ENCODE measurements at regions not wholly inside any gene's neighbourhood (a gene's known extent, or its start where the extent isn't known, plus 50 kb on each side); places are given as distances from the start of the nearest gene placed in this dataset.
"Not testable (repeated sequence)": the region's sequence is repeated elsewhere in the genome, so short reads cannot be mapped to it uniquely, and the experiment has no call there.

DNA sequence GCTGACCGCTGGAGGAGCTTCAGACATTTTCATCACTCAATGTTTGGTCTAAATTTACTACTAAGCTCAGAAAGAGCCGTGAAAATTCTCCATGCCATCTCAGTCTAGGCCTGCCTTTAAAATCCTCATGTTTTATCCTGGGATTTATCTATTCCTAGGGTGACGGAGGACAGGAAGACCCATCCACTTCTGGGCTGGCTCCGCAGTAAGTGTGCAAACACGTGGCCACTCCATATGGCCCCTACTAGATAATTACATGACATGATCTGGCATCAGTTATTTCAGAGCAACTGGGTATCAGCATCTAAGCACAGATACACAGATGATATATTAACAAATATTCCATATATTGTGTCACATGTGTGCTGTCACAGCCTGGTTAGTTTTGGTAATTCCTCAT, 77.8 kb upstream of the HS3ST4 start:
- no peak overlapping the region for H3K4me3 ChIP-seq
- H3K4me1 ChIP-seq, result no peaks in the 10 kb centered on the region
- peaks cover 0 to 10% (median 0%) of the 10 kb centered on the region in 11 experiments; a peak in 3 of 22 replicates for H3K9me3 ChIP-seq (replicated peaks in 1 of 11)
- H3K27me3 ChIP-seq, result no peaks in the 10 kb centered on the region
- TF ChIP-seq Cebpa-rat (IDR thresholded peaks at IDR 0.05), result no peak
- no peak overlapping the region for H3K9ac ChIP-seq
- H3K36me3 ChIP-seq, result no peaks in the 10 kb centered on the region; a peak in 1 of 22 replicates
- H3K27ac ChIP-seq, result no peak overlapping the region
- H3K4me2 ChIP-seq, result no peak overlapping the region
- no peaks in the 10 kb centered on the region for H4K20me1 ChIP-seq

DNA sequence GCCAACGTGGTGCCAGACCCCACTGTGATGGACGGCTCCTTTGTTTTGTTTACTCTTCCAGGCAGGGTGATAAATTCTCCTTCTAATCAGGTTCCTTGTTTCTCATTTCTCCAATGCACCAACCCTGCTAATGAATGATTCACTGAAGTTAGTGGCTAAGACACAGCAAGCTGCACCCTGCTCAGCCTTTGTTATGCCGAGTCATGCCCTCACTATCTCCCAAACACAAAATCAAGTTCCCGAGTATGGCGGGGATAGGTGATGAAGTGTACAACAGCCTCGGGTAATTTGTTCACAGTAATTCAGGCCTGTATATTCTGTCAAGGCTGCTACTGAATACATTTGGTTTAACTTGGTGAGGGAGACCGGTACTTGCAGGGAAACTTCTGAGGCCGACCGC, 83.8 kb upstream of the HS3ST4 start:
- no peak for TF ChIP-seq Cebpa-rat (IDR thresholded peaks at IDR 0.05)
- H3K4me3 ChIP-seq, result no peak overlapping the region
- no peaks in the 10 kb centered on the region for H4K20me1 ChIP-seq
- H3K27ac ChIP-seq, result no peak overlapping the region
- no peaks in the 10 kb centered on the region for H3K4me1 ChIP-seq
- no peak overlapping the region for H3K4me2 ChIP-seq
- H3K9me3 ChIP-seq (replicated peaks in 1 of 11), result peaks cover 0 to 3% (median 0%) of the 10 kb centered on the region in 11 experiments; a peak in 1 of 22 replicates
- no peak overlapping the region for H3K9ac ChIP-seq
- H3K27me3 ChIP-seq, result no peaks in the 10 kb centered on the region
- no peaks in the 10 kb centered on the region for H3K36me3 ChIP-seq

DNA sequence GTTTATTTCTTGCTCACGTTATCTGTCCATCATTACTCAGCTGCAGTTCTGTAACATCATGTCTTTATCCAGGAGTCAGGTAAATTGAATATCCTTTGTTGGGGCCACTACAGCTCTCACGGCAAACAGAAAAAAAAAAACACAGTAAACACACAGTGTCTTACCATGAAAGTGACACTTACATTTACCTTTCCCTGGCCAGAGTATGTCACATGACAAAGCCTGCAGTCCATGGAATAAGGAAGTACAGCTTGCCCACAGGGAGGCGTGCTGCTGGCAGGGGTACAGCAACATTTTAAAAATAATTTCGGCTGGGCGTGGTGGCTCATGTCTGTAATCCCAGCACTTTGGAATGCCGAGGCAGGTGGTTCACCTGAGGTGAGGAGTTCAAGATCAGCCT, 85.7 kb upstream of the HS3ST4 start:
- H3K9ac ChIP-seq, result no peak overlapping the region
- no peak for TF ChIP-seq Cebpa-rat (IDR thresholded peaks at IDR 0.05)
- H3K27ac ChIP-seq, result no peak overlapping the region
- no peaks in the 10 kb centered on the region for H3K27me3 ChIP-seq
- H3K36me3 ChIP-seq, result no peaks in the 10 kb centered on the region
- no peaks in the 10 kb centered on the region for H4K20me1 ChIP-seq
- H3K4me3 ChIP-seq, result no peak overlapping the region
- no peak overlapping the region for H3K4me2 ChIP-seq
- peaks cover 0 to 3% (median 0%) of the 10 kb centered on the region in 11 experiments; a peak in 1 of 22 replicates for H3K9me3 ChIP-seq (replicated peaks in 1 of 11)
- no peaks in the 10 kb centered on the region for H3K4me1 ChIP-seq

DNA sequence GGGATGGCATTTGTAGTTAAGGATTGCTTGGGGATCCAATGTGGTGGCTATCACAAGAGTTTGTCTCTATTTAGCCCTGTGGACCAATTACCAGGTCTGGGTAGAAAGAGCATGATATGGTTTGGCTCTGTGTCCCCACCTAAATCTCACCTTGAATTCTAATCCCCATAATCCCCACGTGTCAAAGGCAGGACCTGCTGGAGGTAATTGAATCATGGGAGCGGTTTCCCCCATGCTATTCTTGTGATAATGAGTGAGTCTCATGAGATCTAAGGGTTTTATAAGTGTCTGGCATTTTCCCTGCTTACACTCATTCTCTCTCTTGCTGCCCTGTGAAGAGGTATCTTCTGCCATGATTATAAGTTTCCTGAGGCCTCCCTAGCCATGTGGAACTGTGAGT, 86.4 kb upstream of the HS3ST4 start:
- Histone ChIP-seq H4K20me1 (no peaks in the 10 kb centered on the region), H3K9ac (no peak overlapping the region), H3K9me3 (replicated peaks in 1 of 11) (peaks cover 0 to 3% (median 0%) of the 10 kb centered on the region in 11 experiments; a peak in 2 of 22 replicates), H3K4me2 (no peak overlapping the region), H3K4me3 (no peak overlapping the region), H3K4me1 (no peaks in the 10 kb centered on the region), H3K36me3 (no peaks in the 10 kb centered on the region), H3K27me3 (no peaks in the 10 kb centered on the region), H3K27ac (no peak overlapping the region)
- TF ChIP-seq Cebpa-rat (IDR thresholded peaks at IDR 0.05), result no peak

DNA sequence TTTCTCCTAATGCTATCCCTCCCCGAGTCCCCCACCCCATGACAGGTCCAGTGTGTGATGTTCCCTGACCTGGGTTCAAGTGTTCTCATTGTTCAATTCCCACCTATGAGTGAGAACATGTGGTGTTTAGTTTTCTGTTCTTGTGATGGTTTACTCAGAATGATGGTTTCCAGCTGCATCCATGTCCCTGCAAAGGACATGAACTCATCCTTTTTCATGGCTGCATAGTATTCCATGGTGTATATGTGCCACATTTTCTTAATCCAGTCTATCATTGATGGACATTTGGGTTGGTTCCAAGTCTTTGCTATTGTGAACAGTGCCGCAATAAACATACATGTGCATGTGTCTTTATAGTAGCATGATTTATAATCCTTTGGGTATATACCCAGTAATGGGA, 90.5 kb upstream of the HS3ST4 start:
- H3K27ac ChIP-seq, H3K27me3 ChIP-seq, H3K9ac ChIP-seq: not testable (repeated sequence)

DNA sequence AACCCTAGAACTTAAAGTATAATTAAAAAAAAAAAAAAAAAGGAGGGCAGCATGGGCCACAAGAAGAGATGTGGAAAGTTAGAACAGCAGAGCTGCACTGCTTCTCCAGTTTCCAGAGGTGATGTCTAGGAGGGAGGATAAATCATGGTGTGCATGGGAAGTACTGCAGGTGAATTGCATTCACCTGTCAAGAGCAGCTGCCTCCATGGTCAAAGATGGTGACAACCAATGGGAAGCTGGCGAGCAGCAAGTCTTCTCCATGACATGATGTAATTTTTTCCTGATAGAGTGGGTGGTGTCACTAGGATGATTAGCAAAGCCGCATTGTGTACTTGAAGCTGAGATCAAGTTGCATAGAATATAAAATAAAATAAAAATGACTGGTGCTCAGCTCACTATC, 95.6 kb upstream of the HS3ST4 start:
- Histone ChIP-seq H3K9me3 (replicated peaks in 1 of 11) (peaks cover 0 to under 1% (median 0%) of the 10 kb centered on the region in 11 experiments; a peak in 1 of 22 replicates), H3K27me3 (no peaks in the 10 kb centered on the region), H3K4me2 (no peak overlapping the region), H3K36me3 (no peaks in the 10 kb centered on the region), H4K20me1 (no peaks in the 10 kb centered on the region), H3K4me3 (no peak overlapping the region), H3K4me1 (no peaks in the 10 kb centered on the region), H3K9ac (no peak overlapping the region), H3K27ac (no peak overlapping the region)
- no peak for TF ChIP-seq Cebpa-rat (IDR thresholded peaks at IDR 0.05)

More for the DNA sequence above, 90.5 kb upstream of the HS3ST4 start:
- not testable (repeated sequence) for H3K4me1 ChIP-seq; H3K4me3 ChIP-seq; H3K9me3 ChIP-seq (replicated peaks in 1 of 11); H3K4me2 ChIP-seq; H3K36me3 ChIP-seq; H4K20me1 ChIP-seq

DNA sequence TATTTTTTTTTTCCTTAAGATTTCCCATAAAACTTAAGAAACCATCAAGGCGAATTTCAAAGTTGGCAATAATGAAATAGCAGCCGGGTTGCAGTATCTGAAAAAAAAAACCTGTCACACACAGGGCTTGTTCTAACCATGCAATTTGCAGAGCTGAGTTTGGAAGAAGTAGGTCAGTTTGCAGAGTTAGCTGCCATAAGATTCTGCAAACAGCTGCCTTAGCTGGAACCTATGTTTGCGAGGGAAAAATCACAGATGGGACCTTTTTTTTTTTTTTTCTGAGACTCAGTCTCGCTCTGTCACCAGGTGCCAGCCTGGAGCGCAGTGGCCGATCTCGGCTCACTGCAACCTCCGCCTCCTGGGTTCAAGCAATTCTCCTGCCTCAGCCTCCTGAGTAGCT, 98.5 kb upstream of the HS3ST4 start:
- Histone ChIP-seq H3K27ac (no peak overlapping the region), H3K9ac (no peak overlapping the region), H3K4me3 (no peak overlapping the region), H3K9me3 (replicated peaks in 1 of 11) (no peaks in the 10 kb centered on the region), H3K36me3 (no peaks in the 10 kb centered on the region), H3K4me1 (no peaks in the 10 kb centered on the region), H4K20me1 (no peaks in the 10 kb centered on the region), H3K27me3 (no peaks in the 10 kb centered on the region), H3K4me2 (no peak overlapping the region)
- TF ChIP-seq Cebpa-rat (IDR thresholded peaks at IDR 0.05), result no peak

DNA sequence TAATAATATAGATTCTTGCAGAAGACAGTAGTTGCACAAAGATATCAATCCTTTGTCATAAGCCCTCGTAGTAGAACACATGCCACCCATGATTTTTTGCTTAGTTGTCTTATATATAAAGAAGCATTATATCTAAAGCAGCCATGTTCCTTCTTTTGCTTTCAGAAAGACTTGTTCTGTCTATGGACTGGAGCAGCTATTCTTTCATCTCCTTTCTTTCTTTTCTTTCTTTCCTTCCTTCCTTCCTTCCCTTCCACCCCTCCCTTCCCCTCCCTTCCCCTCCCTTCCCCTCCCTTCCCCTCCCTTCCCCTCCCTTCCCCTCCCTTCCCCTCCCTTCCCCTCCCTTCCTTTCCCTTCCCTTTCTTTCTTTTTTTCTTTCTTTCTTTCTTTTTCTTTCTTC, 104.0 kb upstream of the HS3ST4 start:
- H3K4me3 ChIP-seq, result no peak overlapping the region
- H4K20me1 ChIP-seq, result no peaks in the 10 kb centered on the region
- H3K27ac ChIP-seq, result no peak overlapping the region
- no peaks in the 10 kb centered on the region for H3K4me1 ChIP-seq
- H3K36me3 ChIP-seq, result no peaks in the 10 kb centered on the region
- H3K9ac ChIP-seq, result no peak overlapping the region
- H3K4me2 ChIP-seq, result no peak overlapping the region
- no peaks in the 10 kb centered on the region for H3K27me3 ChIP-seq
- H3K9me3 ChIP-seq (replicated peaks in 1 of 11), result peaks cover 0 to 6% (median 0%) of the 10 kb centered on the region in 11 experiments; a peak in 1 of 22 replicates
- no peak for TF ChIP-seq Cebpa-rat (IDR thresholded peaks at IDR 0.05)

DNA sequence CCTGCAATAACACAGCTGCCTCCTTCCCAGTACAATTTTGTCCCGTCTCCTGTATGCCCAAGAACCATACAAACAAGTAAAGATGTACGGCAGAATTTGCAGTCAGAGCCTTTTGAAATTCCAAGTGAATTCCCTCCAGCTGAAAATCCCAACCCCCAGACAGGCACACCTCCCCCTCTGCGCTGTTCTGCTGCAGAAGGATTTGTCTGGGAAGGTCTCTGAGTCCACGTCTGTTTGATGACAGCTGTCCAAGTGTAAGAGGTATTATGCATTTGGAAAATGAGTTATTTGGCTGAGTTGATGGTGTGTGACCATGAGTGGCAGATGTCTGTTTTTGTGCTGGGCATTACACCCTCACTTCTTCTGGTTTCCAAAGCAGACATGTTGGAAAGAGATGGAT, 104.9 kb upstream of the HS3ST4 start:
- no peaks in the 10 kb centered on the region for H3K36me3 ChIP-seq
- TF ChIP-seq Cebpa-rat (IDR thresholded peaks at IDR 0.05), result no peak
- H4K20me1 ChIP-seq, result no peaks in the 10 kb centered on the region

DNA sequence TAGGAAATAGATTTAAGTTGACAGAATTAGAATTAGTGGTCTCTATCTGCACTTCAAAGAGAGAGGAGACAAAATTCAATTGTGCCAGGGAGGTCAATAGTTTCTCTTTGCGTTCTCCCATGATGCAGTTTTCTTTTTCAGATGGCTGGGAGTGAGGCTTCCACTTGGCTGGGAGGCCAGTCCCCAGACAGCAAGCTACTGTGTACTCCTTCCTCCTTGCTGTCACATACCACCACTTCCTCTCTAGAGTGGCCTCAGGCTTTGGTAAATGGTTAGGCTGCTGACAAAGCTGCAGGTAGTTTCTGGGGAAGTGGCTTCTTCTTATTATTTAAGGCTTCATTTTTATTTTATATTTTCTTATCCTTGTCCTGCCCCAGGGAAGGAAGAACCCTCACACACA, 106.2 kb upstream of the HS3ST4 start:
- no peaks in the 10 kb centered on the region for H3K27me3 ChIP-seq
- no peaks in the 10 kb centered on the region for H3K36me3 ChIP-seq
- H3K4me1 ChIP-seq, result no peaks in the 10 kb centered on the region
- H3K4me3 ChIP-seq, result no peak overlapping the region
- H3K9ac ChIP-seq, result no peak overlapping the region
- H3K4me2 ChIP-seq, result no peak overlapping the region
- H3K9me3 ChIP-seq (replicated peaks in 1 of 11), result peaks cover 0 to 6% (median 0%) of the 10 kb centered on the region in 11 experiments; a peak in 1 of 22 replicates
- no peaks in the 10 kb centered on the region for H4K20me1 ChIP-seq
- no peak for TF ChIP-seq Cebpa-rat (IDR thresholded peaks at IDR 0.05)
- H3K27ac ChIP-seq, result no peak overlapping the region

More for the DNA sequence above, 104.9 kb upstream of the HS3ST4 start:
- peaks cover 0 to 6% (median 0%) of the 10 kb centered on the region in 11 experiments; a peak in 1 of 22 replicates for H3K9me3 ChIP-seq (replicated peaks in 1 of 11)
- no peak overlapping the region for H3K4me2 ChIP-seq
- no peaks in the 10 kb centered on the region for H3K27me3 ChIP-seq
- H3K27ac ChIP-seq, result no peak overlapping the region
- H3K4me3 ChIP-seq, result no peak overlapping the region
- no peaks in the 10 kb centered on the region for H3K4me1 ChIP-seq
- H3K9ac ChIP-seq, result no peak overlapping the region
